ENCODE measurements at regions not wholly inside any gene's neighbourhood (a gene's known extent, or its start where the extent isn't known, plus 50 kb on each side); places are given as distances from the start of the nearest gene placed in this dataset.
A peak's percentile ranks its signal among the peaks of the same experiment; 100 is the strongest.
"Not testable (repeated sequence)": the region's sequence is repeated elsewhere in the genome, so short reads cannot be mapped to it uniquely, and the experiment has no call there.

GRCh38 chr11:130979386-130979972 is 63.2 kb upstream of the SNX19 start:
- intact Hi-C loops (cut with micrococcal nuclease; ENCODE audit: unreplicated experiment) (loop anchor here (5.0 kb wide), 1 partner anchor 57 kb away; no protein-coding TSS in a partner anchor), in situ Hi-C loops (cut with HindIII; ENCODE audit: low pct_unique_long_range_greater_than_20kb, low sequenced_read_pairs) (no loop called here)
- ATAC-seq (0 out of 2 replicates have a peak, but pooled peaks have one; percentile 73), DNase-seq (ENCODE audit: low read depth, low spot score) (no peak)
- CTCF ChIA-PET, result interaction anchor here (0.7 kb wide), 1 partner anchor 56 kb away, joined by 4 read pairs; no protein-coding TSS in a partner anchor
- TF ChIP-seq POLR2AphosphoS5 (IDR thresholded peaks at IDR 0.05; ENCODE audit: low read depth, low read length), result no peak
- TF ChIP-seq REST (IDR thresholded peaks at IDR 0.05; ENCODE audit: insufficient read depth in 1 of 2, low read depth in 2 of 2, low read length in 1 of 2), result no peak
- peak; percentile 70 for TF ChIP-seq CTCF (IDR thresholded peaks at IDR 0.05)
- TF ChIP-seq SIN3A (IDR thresholded peaks at IDR 0.05; ENCODE audit: borderline replicate concordance, insufficient read depth, low read depth, low read length), result no peak
- Histone ChIP-seq H3K27ac (ENCODE audit: low read length) (no peak overlapping the region), H3K9me3 (ENCODE audit: control insufficient read depth, insufficient read depth, low read depth, low read length) (no peaks in the 10 kb centered on the region), H3K4me3 (ENCODE audit: low read depth in 2 of 2, low read length in 2 of 2) (no peak overlapping the region), H3K36me3 (ENCODE audit: control insufficient read depth, insufficient read depth, low read length) (no peaks in the 10 kb centered on the region), H3K4me1 (ENCODE audit: control insufficient read depth, insufficient read depth, low read length) (no peaks in the 10 kb centered on the region), H3K27me3 (ENCODE audit: control insufficient read depth, insufficient read depth, low read length) (peaks cover 2% of the 10 kb centered on the region)
- no TSS peak for BruUV-seq (replicated peaks)
- POLR2A ChIA-PET, result no interaction called here

- H3K27ac ChIP-seq (ENCODE audit: low read length), result no peak overlapping the region
- ChIA-PET POLR2A (no interaction called here), CTCF (interaction anchor here (0.7 kb wide), 2 partner anchors 57 to 703 kb away, joined by 3 to 4 read pairs; no protein-coding TSS in a partner anchor)
- H3K4me3 ChIP-seq (ENCODE audit: low read depth in 2 of 2, low read length in 2 of 2), result no peak overlapping the region
- no peak for ATAC-seq
- H3K36me3 ChIP-seq (ENCODE audit: control insufficient read depth, insufficient read depth, low read length), result no peaks in the 10 kb centered on the region
- H3K27me3 ChIP-seq (ENCODE audit: control insufficient read depth, insufficient read depth, low read length), result peaks cover 2% of the 10 kb centered on the region
- TF ChIP-seq TCF7L2 (IDR thresholded peaks at IDR 0.05; ENCODE audit: low read depth, low read length) (no peak), CTCF (IDR thresholded peaks at IDR 0.05) (no peak), POLR2AphosphoS5 (IDR thresholded peaks at IDR 0.05; ENCODE audit: low read depth, low read length) (no peak), SIN3A (IDR thresholded peaks at IDR 0.05; ENCODE audit: borderline replicate concordance, insufficient read depth, low read depth, low read length) (no peak), REST (IDR thresholded peaks at IDR 0.05; ENCODE audit: insufficient read depth in 1 of 2, low read depth in 2 of 2, low read length in 1 of 2) (no peak)
- H3K9me3 ChIP-seq (ENCODE audit: control insufficient read depth, insufficient read depth, low read depth, low read length), result no peaks in the 10 kb centered on the region
- intact Hi-C loops (cut with micrococcal nuclease; ENCODE audit: unreplicated experiment), result no loop called here
- no TSS peak for BruUV-seq (replicated peaks)
- DNase-seq (ENCODE audit: low read depth, low spot score), result no peak
- H3K4me1 ChIP-seq (ENCODE audit: control insufficient read depth, insufficient read depth, low read length), result no peaks in the 10 kb centered on the region
- in situ Hi-C loops (cut with HindIII; ENCODE audit: low pct_unique_long_range_greater_than_20kb, low sequenced_read_pairs), result no loop called here
Measured at GRCh38 chr11:130980071-130980862, 64.0 kb upstream of the SNX19 start.

GRCh38 chr11:130984241-130984640 is 68.0 kb upstream of the SNX19 start:
- intact Hi-C loops (cut with micrococcal nuclease; ENCODE audit: unreplicated experiment); POLR2A ChIA-PET; ATAC-seq; CTCF ChIA-PET; H3K27ac ChIP-seq (ENCODE audit: low read length); DNase-seq (ENCODE audit: low read depth, low spot score); H3K4me1 ChIP-seq (ENCODE audit: control insufficient read depth, insufficient read depth, low read length); BruUV-seq (replicated peaks); H3K27me3 ChIP-seq (ENCODE audit: control insufficient read depth, insufficient read depth, low read length); H3K9me3 ChIP-seq (ENCODE audit: control insufficient read depth, insufficient read depth, low read depth, low read length); H3K4me3 ChIP-seq (ENCODE audit: low read depth in 2 of 2, low read length in 2 of 2); H3K36me3 ChIP-seq (ENCODE audit: control insufficient read depth, insufficient read depth, low read length); in situ Hi-C loops (cut with HindIII; ENCODE audit: low pct_unique_long_range_greater_than_20kb, low sequenced_read_pairs): not testable (repeated sequence)
